ENCODE measurements at regions not wholly inside any gene's neighbourhood (a gene's known extent, or its start where the extent isn't known, plus 50 kb on each side); places are given as distances from the start of the nearest gene placed in this dataset.

DNA sequence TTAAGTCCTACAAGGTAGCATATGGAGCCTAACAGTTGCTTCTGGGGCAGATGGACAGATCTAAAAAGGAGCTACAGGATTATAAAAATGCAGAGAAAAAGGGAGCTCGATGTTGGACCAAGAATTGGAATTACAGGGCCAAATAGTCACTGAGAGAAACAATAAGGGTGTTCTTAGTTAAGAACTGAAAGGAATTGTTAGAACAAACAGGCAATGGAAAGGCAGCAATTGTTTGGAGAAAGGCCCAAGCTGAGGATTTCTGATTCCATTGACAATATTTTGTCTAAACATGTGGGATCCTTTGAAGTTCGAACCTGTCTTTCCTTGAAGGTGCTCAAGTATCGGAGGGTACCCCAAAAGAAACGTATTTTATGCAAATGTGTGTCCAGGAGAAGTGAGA, 513.6 kb upstream of the CDH8 start:
- Mint-ChIP-seq H3K27me3 (ENCODE audit: unreplicated experiment) (no peaks in the 10 kb centered on the region), H3K27ac (ENCODE audit: unreplicated experiment) (no peak overlapping the region), H3K4me1 (ENCODE audit: unreplicated experiment) (no peaks in the 10 kb centered on the region), H3K36me3 (ENCODE audit: unreplicated experiment) (no peaks in the 10 kb centered on the region), H3K4me3 (ENCODE audit: unreplicated experiment) (no peak overlapping the region), H3K9me3 (ENCODE audit: unreplicated experiment) (peaks cover 16% of the 10 kb centered on the region)
- DNase-seq (ENCODE audit: extremely low spot score, unreplicated experiment) = no peak
- TF ChIP-seq, protein P1, sequence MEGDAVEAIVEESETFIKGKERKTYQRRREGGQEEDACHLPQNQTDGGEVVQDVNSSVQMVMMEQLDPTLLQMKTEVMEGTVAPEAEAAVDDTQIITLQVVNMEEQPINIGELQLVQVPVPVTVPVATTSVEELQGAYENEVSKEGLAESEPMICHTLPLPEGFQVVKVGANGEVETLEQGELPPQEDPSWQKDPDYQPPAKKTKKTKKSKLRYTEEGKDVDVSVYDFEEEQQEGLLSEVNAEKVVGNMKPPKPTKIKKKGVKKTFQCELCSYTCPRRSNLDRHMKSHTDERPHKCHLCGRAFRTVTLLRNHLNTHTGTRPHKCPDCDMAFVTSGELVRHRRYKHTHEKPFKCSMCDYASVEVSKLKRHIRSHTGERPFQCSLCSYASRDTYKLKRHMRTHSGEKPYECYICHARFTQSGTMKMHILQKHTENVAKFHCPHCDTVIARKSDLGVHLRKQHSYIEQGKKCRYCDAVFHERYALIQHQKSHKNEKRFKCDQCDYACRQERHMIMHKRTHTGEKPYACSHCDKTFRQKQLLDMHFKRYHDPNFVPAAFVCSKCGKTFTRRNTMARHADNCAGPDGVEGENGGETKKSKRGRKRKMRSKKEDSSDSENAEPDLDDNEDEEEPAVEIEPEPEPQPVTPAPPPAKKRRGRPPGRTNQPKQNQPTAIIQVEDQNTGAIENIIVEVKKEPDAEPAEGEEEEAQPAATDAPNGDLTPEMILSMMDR (IDR thresholded peaks at IDR 0.05) = no peak

DNA sequence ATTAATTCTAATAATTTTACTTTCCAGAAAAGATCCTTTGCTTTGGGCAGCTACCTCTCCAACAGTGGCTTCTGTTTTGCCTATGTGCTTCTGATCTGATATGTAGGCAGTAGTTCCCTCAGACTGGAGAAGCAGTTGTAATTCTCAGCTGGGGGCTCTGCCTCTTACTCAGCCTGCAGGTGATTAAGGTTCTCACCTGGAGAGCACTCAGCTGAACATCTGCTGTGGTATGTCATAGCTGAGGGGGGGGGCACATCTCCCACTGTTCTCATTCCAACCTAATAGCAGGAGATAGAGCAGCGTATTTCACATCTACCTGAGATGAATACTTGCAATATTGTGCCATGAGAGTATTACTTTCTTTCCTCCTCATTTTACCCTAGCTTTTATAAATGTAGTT, 511.9 kb upstream of the CDH8 start:
- H3K4me1 Mint-ChIP-seq (ENCODE audit: unreplicated experiment) = no peaks in the 10 kb centered on the region
- DNase-seq (ENCODE audit: extremely low spot score, unreplicated experiment) = no peak

DNA sequence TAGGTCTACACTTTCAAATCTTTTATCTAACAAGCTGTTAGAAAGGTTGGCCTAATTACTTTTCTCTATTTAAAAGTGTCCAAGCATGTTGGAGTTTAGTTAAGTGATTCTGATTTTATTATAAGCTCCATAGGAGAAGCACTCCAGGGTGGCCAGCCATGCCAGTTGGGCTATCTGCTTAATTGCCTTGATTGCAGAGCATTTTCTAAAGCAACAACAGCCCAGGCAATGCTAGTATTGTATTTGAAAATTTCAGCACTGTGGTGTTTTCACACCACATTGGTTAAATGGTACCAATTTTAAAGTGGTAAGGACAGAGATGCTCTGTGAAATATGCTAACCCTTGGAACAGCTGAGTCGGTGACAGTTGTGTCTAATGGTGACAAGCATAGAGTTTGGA, 510.5 kb upstream of the CDH8 start:
- no peak overlapping the region for H3K27ac Mint-ChIP-seq (ENCODE audit: unreplicated experiment)
- no peaks in the 10 kb centered on the region for H3K4me1 Mint-ChIP-seq (ENCODE audit: unreplicated experiment)
- H3K9me3 Mint-ChIP-seq (ENCODE audit: unreplicated experiment) = peaks cover 10% of the 10 kb centered on the region
- TF ChIP-seq, protein P1 (IDR thresholded peaks at IDR 0.05) = no peak
- H3K4me3 Mint-ChIP-seq (ENCODE audit: unreplicated experiment) = no peak overlapping the region
- no peaks in the 10 kb centered on the region for H3K27me3 Mint-ChIP-seq (ENCODE audit: unreplicated experiment)
- DNase-seq (ENCODE audit: extremely low spot score, unreplicated experiment) = no peak
- H3K36me3 Mint-ChIP-seq (ENCODE audit: unreplicated experiment) = no peaks in the 10 kb centered on the region

More for the DNA sequence above, 511.9 kb upstream of the CDH8 start:
- TF ChIP-seq, protein P1 (IDR thresholded peaks at IDR 0.05) = no peak
- no peaks in the 10 kb centered on the region for H3K27me3 Mint-ChIP-seq (ENCODE audit: unreplicated experiment)
- no peaks in the 10 kb centered on the region for H3K36me3 Mint-ChIP-seq (ENCODE audit: unreplicated experiment)
- H3K9me3 Mint-ChIP-seq (ENCODE audit: unreplicated experiment) = peaks cover 16% of the 10 kb centered on the region
- H3K27ac Mint-ChIP-seq (ENCODE audit: unreplicated experiment) = no peak overlapping the region
- no peak overlapping the region for H3K4me3 Mint-ChIP-seq (ENCODE audit: unreplicated experiment)

DNA sequence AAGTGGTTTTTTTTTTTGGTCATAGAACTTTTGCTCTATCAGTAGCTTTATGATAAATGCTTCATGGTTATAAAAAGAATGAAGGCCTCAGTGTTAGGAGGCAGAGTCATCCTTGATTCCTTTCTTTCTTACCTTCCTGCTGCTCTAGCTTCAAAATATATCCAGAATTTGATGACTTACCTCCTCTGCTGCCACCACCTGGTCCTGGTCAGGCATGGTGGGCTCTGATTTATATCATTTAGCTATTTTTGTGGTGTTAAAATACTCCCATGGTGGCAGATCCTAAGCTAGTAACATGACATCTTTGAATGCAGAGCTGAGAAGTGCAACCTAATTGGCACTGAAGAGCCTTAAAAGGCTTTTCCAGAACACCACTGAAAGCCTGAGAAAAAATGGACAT, 508.8 kb upstream of the CDH8 start:
- no peaks in the 10 kb centered on the region for H3K27me3 Mint-ChIP-seq (ENCODE audit: unreplicated experiment)
- H3K36me3 Mint-ChIP-seq (ENCODE audit: unreplicated experiment) = no peaks in the 10 kb centered on the region
- no peaks in the 10 kb centered on the region for H3K4me1 Mint-ChIP-seq (ENCODE audit: unreplicated experiment)
- TF ChIP-seq, protein P1 (IDR thresholded peaks at IDR 0.05) = no peak
- no peak for DNase-seq (ENCODE audit: extremely low spot score, unreplicated experiment)
- peaks cover 7% of the 10 kb centered on the region for H3K9me3 Mint-ChIP-seq (ENCODE audit: unreplicated experiment)
- no peak overlapping the region for H3K27ac Mint-ChIP-seq (ENCODE audit: unreplicated experiment)
- H3K4me3 Mint-ChIP-seq (ENCODE audit: unreplicated experiment) = no peak overlapping the region

DNA sequence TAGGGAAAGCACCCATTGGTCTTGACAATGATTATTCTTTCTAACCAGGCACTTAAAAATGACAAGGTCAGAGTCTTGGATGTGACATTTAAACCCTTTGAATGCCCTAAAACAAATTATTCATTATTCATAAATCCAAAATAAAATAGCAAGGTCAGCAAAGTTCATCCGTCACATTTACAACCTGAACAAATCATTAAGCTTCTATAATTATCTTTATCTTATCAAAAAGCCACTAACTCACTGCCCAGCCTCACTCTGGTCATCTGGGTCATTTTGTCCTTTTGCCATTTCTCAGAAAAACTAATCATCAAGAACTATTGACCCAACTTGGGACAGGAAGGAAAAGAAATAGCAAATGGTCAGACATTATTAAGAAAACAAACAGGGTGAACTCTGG, 507.3 kb upstream of the CDH8 start:
- DNase-seq (ENCODE audit: extremely low spot score, unreplicated experiment) = no peak
- H3K4me1 Mint-ChIP-seq (ENCODE audit: unreplicated experiment) = no peaks in the 10 kb centered on the region
- H3K4me3 Mint-ChIP-seq (ENCODE audit: unreplicated experiment) = no peak overlapping the region
- TF ChIP-seq, protein P1 (IDR thresholded peaks at IDR 0.05) = no peak
- peaks cover 4% of the 10 kb centered on the region for H3K9me3 Mint-ChIP-seq (ENCODE audit: unreplicated experiment)
- no peak overlapping the region for H3K27ac Mint-ChIP-seq (ENCODE audit: unreplicated experiment)
- H3K36me3 Mint-ChIP-seq (ENCODE audit: unreplicated experiment) = no peaks in the 10 kb centered on the region
- no peaks in the 10 kb centered on the region for H3K27me3 Mint-ChIP-seq (ENCODE audit: unreplicated experiment)
